CD4-positive, alpha-beta T cell treated with Interleukin-6 for 4 hours (primary cell): ENCODE measurements at regions not wholly inside any gene's neighbourhood (a gene's known extent, or its start where the extent isn't known, plus 50 kb on each side); places are given as distances from the start of the nearest gene placed in this dataset.

Experiments
- DNase-seq: peaks from one replicate; pipeline ENCODE4 v3.0.0-alpha.2; 2020; ENCODE audit warnings: mixed read lengths

GRCh38 chr5:97854871-97855762 is 672.1 kb upstream of the RIOK2 start:
- no peak for DNase-seq

- no peak for DNase-seq
These were observed 691.4 kb upstream of the RIOK2 start for GRCh38 chr5:97874491-97874890.

DNA sequence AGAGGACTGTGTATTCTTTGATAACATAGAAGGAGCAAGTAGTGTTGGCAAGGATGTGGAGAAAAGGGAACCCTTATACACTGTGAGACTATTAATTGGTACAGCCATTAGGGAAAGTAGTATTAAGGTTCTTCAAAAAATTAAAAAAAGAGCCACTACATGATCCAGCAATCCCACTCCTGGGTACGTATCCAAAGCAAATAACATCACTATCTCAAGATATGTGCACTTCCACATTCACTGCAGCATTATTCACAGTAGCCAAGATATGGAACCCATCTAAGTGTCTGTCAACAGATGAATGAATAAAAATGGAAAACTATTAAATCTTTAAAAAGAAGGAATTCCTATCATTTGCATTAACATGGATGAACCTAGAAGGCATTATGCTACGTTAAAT is 693.2 kb upstream of the RIOK2 start:
- DNase-seq = no peak

DNA sequence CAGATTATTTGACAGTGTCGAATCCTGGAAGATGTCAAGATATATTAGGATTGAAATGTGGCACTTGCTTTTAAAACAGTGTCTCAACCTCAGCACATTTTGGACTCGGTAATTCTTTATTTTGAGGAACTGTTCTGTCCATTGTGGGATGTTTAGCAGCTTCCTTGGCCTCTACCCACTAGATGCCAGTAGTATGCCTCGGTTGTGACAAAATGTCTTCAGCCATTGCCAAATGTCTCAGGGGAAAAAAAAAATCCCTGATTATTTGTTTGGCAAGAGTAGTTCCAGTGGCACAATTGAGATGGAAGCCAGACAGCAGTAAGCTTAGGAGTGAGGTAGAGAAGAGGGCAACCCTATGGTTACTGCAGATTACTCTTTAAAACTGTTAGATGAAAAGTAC is 694.5 kb upstream of the RIOK2 start:
- DNase-seq = no peak

DNA sequence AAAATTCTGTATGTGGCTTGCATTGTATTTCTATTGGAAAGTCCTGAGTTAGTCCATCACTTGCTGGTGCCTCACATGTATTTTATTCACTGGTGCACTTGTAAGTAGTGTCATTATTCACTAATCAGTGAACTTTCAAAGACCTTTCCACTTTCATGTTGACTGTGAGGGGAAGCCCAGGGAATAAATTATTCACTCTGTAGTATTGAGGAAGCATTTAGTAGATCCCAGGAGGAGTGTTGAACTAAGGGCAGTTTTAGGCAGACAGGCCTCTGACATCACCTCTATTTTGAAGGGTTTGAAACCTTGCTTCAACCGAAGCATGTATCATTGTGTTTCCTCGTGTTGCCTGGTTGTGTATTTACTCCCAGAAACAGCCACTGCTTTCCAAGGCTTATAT is 705.4 kb upstream of the RIOK2 start:
- no peak for DNase-seq

DNA sequence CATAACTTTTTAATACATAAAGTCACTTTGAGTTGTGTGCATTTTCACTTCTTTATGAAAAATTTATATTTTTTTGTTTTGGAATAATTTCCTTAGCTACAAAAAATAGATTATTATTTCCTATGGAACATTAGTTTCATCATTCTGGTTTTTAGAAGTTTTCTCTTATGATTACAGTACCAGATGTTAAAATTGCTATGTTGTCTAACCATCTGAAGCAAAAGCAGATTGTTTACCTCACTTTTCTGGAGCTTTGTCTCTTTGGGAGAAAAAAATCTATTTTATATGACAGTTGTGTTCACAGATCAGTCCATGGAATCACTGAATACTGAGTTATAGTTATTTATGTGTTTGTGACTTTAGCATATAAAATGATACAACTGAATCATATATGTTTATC is 708.9 kb upstream of the RIOK2 start:
- no peak for DNase-seq

DNA sequence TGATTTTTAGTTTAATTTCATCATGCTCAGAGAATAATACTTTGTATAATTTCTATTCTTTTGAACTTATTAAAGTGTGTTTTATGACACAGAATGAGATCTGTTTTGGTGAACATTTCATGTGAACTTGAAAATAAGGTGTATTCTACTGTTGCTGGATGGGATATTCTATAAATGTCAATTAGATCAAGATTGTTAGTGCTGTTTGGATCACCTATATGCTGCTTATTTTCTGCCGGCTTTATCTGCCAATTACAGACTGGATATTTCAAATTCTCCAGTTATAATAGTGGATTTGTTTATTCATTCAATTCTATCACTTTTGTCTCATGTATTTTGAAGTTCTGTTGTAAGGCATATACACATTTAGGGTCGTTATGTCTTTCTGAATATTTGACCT is 720.7 kb upstream of the RIOK2 start:
- DNase-seq = no peak

DNA sequence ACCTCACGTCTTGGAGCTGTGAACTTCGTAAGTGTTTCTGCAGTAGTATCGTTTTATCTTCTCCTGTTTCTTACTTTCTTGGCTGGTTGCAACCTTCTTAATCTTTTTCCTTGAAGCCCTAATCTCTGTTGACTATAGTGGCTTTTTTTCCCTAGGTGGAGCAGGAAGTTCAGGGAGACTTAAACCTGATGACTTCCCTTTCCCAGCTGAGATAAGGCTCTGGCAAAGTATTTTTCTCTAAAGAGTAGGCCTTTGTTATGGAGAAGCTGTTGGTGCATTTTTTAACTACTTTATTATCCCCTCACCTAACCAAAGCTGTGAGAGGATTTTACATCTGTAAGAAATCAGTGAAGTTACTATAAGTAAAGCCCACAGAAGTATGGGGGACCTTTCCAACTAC is 723.1 kb upstream of the RIOK2 start:
- DNase-seq = no peak

DNA sequence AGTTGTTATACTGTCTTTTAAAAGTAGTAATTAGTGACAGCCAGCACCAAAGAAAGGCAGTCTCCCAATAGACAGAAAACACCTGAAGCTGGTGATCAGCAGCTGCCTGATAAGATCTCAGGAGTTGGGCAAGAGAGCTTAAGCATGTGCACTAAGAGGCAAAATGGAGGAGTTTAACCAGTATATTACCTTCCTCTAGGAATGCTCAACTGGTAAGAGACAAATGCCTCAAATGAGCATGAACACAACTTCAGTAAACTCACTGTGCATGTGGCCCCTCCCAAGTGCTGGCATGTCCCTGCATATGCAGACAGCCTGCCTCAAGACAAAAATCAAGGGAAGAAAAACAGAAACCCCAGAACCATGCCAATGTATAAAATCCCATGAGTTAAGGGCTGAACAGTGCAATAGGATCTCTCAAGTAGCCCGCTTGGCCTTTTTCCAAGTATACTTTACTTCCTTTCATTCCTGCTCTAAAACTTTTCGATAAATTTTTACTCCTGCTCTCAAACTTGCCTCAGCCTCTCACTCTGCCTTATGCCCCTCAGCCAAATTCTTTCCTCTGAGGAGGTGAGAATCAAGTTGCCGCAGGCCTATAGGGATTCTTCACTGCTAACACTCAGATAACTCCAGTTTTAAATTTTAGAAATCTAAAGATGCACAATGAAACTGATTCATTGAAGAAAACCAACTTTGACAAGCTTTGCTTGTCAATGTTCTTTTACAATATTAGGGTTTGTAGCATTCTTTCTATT is 724.8 kb upstream of the RIOK2 start:
- no peak for DNase-seq

DNA sequence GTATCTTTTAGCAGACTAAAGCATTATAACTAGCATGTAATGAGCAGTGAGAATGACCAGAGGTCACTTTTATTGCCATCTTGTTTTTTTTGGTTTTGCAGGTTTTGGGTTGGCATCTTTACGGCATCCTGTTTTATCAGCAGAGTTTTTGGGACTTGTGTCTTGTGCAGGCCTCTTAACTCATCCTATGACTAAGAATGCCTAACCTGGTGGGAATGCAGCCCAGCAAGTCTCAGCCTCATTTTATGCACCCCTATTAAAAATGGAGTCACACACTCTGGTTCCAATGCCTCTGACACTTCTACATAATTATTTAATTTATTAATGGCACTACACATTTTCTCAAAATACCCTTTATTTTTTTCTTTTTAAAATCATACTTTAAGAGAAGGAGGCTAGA is 726.5 kb upstream of the RIOK2 start:
- DNase-seq = no peak

- no peak for DNase-seq
These were observed 731.4 kb upstream of the RIOK2 start for GRCh38 chr5:97914483-97914882.

DNA sequence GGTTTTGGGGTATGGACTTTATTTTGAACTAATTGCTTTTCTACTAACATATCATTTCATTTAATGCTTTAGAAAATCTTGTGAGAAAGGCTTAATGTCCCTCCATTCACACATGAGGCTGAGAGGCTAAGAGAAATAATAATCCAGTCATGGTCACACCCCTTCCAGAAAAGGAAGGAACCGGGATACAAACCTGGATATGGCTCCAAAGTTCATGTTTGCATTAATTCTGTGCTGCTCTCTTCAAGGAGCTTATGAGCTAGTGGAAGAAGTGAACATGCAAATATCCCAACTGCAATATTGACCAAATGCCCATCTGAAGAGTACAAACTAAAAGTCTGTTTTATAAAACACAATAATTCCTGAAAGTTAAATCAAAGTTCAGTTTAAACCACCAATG is 732.1 kb upstream of the RIOK2 start:
- no peak for DNase-seq

- no peak for DNase-seq
These were observed 735.0 kb upstream of the RIOK2 start for GRCh38 chr5:97918057-97918456.

DNA sequence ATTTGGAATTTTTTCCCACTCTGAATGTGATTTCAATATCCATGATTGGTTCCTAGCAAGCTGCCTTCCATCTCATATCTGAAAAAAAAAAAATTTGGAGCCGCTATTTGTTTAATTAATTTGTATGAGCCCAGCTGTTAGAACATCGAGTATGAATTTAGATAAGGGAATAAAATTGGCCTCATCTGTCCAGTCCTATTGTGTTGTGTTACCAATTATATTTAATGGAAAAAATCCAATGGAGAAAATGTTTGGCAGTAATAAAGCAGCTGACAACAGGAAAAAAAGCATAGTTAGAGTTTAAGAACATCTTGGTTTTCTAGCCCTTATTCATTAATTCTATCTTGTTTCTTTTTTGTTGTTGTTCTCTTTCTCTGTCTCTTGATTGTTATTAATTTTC is 735.6 kb upstream of the RIOK2 start:
- no peak for DNase-seq

DNA sequence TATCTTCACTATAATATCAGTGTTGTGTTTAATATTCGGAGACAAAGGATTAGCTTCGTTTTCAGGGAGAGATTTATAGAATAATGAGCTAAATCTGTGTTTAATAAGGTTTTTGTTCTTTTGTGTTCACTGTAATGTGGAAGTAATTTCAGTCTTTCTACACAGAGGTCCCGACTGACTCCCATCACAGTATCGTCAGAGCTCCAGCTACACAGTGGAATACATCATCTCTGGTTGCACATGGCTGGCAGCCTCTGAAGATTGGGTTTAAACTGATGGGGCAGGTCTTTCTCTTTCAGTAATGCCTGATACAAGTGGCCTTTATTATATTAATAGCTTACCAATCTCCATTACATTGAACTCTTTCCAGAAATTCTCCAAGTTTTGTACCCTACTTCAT is 736.7 kb upstream of the RIOK2 start:
- DNase-seq = no peak

GRCh38 chr5:97922776-97923175 is 739.7 kb upstream of the RIOK2 start:
- no peak for DNase-seq

DNA sequence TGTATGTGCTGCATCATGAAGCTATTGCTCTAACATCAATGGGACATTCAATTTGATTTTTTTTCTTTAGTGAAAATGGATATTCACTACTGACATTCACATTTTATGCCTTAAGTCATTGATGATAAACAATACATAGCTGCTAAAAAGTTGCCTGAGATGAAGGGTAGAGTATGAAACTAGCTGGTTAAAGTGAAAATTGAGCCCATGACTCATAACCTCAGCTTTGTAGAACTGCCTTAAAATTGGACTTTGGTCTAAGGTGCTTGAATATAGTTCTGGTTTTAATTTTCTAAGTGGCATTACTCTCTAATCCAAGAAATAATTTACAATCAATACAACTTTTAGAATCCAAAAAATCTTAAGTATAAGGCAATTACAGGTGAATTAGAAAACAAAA is 740.4 kb upstream of the RIOK2 start:
- no peak for DNase-seq

DNA sequence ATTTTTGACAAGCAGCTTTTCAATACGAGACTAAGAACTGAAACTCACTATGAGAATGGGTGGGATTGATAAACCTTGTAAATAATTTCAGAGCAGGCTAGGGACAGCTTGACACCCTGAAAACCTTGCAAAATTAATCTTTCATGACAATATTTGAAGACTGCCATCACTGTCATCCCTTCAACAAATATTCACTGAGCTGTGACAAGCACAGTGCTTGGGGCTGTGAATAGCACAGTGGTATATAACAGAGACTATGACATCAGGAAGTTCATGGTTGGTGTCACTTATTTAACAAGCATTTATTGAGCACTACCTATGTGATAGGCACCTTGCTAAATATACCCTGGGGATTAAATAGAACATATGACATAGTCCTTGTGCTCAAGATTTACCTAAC is 741.0 kb upstream of the RIOK2 start:
- no peak for DNase-seq

DNA sequence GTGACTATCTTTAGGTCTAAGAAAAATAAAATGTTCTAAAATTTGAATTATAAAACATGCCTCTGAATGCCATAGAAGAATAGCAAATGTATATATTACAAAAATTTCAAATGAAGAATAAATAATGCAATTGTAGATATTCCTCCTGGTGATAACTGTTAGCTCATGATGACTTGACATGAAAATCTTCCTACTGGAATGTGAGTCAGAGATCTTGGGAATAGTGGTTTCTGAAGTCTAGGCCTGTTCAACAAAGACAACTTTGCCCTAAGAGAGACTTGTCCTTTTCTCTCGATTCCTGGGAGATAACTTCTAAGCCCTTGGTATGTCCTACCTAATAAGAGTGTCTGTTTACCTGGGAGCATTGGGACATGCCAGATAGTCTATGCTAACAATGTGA is 746.3 kb upstream of the RIOK2 start:
- DNase-seq = no peak

DNA sequence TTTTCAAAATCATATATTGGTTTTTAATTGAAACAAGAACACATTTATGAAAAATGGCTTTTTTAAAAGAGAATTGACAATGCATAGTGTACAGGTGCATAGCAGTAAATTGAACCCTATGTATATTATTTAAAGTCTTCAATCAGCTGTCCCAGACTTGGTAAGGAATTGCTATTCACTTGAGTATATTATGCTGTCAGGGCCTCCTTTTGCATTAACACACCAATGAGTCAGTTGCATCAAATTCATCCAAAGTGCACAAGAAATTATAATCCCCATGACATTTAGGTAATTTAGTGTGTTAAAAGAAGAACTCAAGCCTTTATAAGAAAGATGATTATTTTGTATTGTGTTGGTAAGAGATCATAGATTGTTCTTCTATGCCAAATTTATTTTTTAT is 748.8 kb upstream of the RIOK2 start:
- DNase-seq = no peak

DNA sequence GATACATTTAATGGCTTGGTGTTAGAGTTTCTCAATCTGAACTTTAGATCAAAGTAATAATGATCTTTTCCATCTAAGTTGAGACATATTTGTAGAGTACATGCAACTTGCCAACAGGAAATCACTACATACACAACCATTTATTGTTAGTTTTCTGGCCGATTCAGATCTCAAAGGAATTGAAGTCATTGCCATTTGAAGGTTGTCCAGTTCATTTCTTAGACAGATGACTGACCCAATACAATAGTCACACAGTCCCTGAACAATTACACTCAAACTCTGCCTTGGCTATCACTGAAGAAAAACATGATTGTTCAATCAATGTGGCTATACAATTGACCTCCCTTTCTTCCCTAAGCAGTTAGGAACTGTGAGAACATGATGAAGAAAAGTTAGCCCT is 753.2 kb upstream of the RIOK2 start:
- DNase-seq = no peak

DNA sequence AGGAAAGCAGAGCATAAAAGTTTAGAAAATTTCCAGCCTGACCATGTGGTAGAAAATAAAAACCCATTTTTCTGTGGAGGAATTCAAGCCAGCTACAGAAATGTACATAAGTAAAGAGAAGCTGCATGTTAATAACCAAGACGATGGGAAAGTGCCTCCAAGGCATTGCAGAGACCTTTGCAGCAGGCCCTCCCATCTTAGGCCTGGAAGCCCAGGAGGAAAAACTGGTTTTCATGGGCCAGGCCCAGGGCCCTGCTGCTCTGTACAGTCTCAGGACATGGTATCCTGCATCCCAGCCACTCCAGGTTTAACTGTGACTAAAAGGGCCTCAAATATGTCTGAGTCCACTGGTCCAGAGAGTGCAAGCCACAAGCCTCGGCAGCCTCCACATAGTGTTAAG is 754.8 kb upstream of the RIOK2 start:
- no peak for DNase-seq

- no peak for DNase-seq
These were observed 760.0 kb upstream of the RIOK2 start for GRCh38 chr5:97943036-97943435.

- no peak for DNase-seq
These were observed 768.1 kb upstream of the RIOK2 start for GRCh38 chr5:97951139-97951538.

- no peak for DNase-seq
These were observed 772.4 kb upstream of the RIOK2 start for GRCh38 chr5:97955450-97955849.
